ENCODE measurements at regions not wholly inside any gene's neighbourhood (a gene's known extent, or its start where the extent isn't known, plus 50 kb on each side); places are given as distances from the start of the nearest gene placed in this dataset.

GRCh38 chr13:103174966-103175365 lies 108.7 kb upstream of the SLC10A2 start:
- ATAC-seq (no peak), DNase-seq (no peak)
- 79 to 84% methylated on average over 6 of the region's 6 CpGs for WGBS, 2 donors
- no peaks in the 10 kb centered on the region for H3K27me3 ChIP-seq
- H3K27ac ChIP-seq = no peak overlapping the region
- no peaks in the 10 kb centered on the region for H3K36me3 ChIP-seq
- no peaks in the 10 kb centered on the region for H3K4me1 ChIP-seq
- no peak overlapping the region for H3K4me3 ChIP-seq
- intact Hi-C loops (cut with DNase I) = no loop called here
- TF ChIP-seq CTCF (IDR thresholded peaks at IDR 0.05) = no peak
- H3K9me3 ChIP-seq = no peaks in the 10 kb centered on the region

DNA sequence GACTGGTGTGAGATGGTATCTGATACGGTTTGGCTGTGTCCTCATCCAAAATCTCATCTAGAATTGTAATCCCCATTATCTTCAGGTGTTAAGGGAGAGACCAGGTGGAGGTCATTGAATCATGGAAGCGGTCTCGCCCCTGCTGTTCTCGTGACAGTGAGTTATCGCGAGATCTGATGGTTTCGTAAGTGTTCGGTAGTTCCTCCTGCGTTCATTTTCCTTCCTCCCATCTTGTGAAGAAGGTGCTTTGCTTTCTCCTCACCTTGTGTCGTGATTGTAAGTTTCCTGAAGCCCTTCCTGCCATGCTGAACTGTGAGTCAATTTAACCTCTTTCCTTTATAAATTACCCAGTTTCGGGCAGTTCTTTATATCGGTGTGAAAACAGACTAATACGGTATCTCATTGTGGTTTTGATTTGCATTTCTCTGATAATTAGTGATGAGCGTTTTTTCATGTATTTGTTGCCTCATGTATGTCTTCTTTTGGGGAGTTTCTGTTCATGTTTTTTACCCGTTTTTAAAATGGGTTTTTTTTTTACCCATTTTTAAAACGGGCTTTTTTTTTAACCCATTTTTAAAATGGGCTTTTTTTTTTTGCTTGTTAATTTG lies 102.8 kb upstream of the SLC10A2 start:
- intact Hi-C loops (cut with DNase I) = no loop called here
- Histone ChIP-seq H3K4me1 (no peaks in the 10 kb centered on the region), H3K9me3 (no peaks in the 10 kb centered on the region), H3K4me3 (no peak overlapping the region), H3K27ac (no peak overlapping the region), H3K36me3 (no peaks in the 10 kb centered on the region), H3K27me3 (no peaks in the 10 kb centered on the region)
- TF ChIP-seq CTCF (IDR thresholded peaks at IDR 0.05) = no peak
- no peak for ATAC-seq
- no peak for DNase-seq
- 88 to 93% methylated on average over 16 of the region's 16 CpGs for WGBS, 2 donors

DNA sequence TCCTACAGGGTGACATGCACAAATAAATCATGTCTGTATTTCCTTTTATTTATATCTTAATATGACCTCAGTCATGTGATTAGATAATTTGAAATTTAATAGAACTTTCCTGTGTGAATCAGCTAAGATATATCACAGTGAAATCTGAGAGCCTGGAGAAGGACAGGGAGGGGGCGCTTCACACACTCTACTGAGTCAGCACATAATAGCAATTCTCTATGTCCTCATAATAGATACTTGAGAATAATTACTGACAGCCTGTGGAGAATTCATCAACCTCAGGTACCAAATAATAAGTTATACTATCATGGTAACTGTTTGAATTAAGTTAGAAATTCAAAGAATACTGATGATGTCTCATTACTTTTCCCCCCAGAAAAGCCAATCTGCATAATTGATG lies 98.0 kb upstream of the SLC10A2 start:
- Histone ChIP-seq H3K9me3 (no peaks in the 10 kb centered on the region), H3K36me3 (no peaks in the 10 kb centered on the region), H3K27me3 (no peaks in the 10 kb centered on the region), H3K27ac (no peak overlapping the region), H3K4me1 (no peaks in the 10 kb centered on the region), H3K4me3 (no peak overlapping the region)
- no peak for TF ChIP-seq CTCF (IDR thresholded peaks at IDR 0.05)
- ATAC-seq (no peak), DNase-seq (no peak)
- intact Hi-C loops (cut with DNase I) = no loop called here
- 89 to 92% methylated on average over 1 of the region's 1 CpG for WGBS, 2 donors

- no peak for TF ChIP-seq CTCF (IDR thresholded peaks at IDR 0.05)
- no peak for ATAC-seq
- DNase-seq = no peak
- Histone ChIP-seq H3K36me3 (no peaks in the 10 kb centered on the region), H3K27me3 (no peaks in the 10 kb centered on the region), H3K27ac (no peak overlapping the region), H3K4me1 (peaks cover 0 to 6% (median 0%) of the 10 kb centered on the region in 9 donors), H3K4me3 (no peak overlapping the region), H3K9me3 (no peaks in the 10 kb centered on the region)
- 47 to 57% methylated on average over 3 of the region's 3 CpGs for WGBS, 2 donors
- intact Hi-C loops (cut with DNase I) = no loop called here
Observed at GRCh38 chr13:103161476-103161875, 95.3 kb upstream of the SLC10A2 start.
